SK-N-SH treated with all-trans-retinoic acid at 6 μM for 48 hours (cell line): ENCODE measurements at regions not wholly inside any gene's neighbourhood (a gene's known extent, or its start where the extent isn't known, plus 50 kb on each side); places are given as distances from the start of the nearest gene placed in this dataset.

Experiments
- CREB5 ChIP-seq: fragments of 250-450 bp; sonication (Bioruptor Pico); IDR thresholded peaks from 2 replicates; pipeline ENCODE4 v1.5.1; 2020; ENCODE audit warnings: low read depth, mild to moderate bottlenecking, moderate library complexity
- ISL1 ChIP-seq: fragments of 250-450 bp; sonication (Bioruptor Pico); IDR thresholded peaks from 2 replicates; pipeline ENCODE4 v2.1.2; 2022; ENCODE audit warnings: mild to moderate bottlenecking, moderate library complexity
- PATZ1 ChIP-seq: fragments of 250-450 bp; sonication (Bioruptor Pico); IDR thresholded peaks from 2 replicates; pipeline ENCODE4 v1.8.0; 2020; ENCODE audit warnings: mild to moderate bottlenecking, moderate library complexity, borderline replicate concordance
- TOX ChIP-seq: fragments of 250-450 bp; sonication (Bioruptor Pico); IDR thresholded peaks from 2 replicates; pipeline ENCODE4 v1.8.0; 2021; ENCODE audit warnings: mild to moderate bottlenecking, moderate library complexity, borderline replicate concordance
- TSHZ2 ChIP-seq: fragments of 250-450 bp; sonication (Bioruptor Pico); IDR thresholded peaks from 2 replicates; pipeline ENCODE4 v1.5.0; 2020; ENCODE audit warnings: mild to moderate bottlenecking, moderate library complexity
- ZFP3 ChIP-seq: fragments of 250-450 bp; sonication (Bioruptor Pico); IDR thresholded peaks from 2 replicates; pipeline ENCODE4 v1.5.0; 2020; ENCODE audit warnings: mild to moderate bottlenecking, moderate library complexity
- ZFP30 ChIP-seq: fragments of 450-650 bp; formaldehyde crosslinking; IDR thresholded peaks from 2 replicates; pipeline ENCODE4 v1.5.0; 2022; ENCODE audit warnings: mild to moderate bottlenecking, moderate library complexity
- ZNF565 ChIP-seq: fragments of 450-650 bp; formaldehyde crosslinking; conservative IDR thresholded peaks from 2 replicates; pipeline ENCODE4 v1.5.0; 2020; ENCODE audit warnings: low read depth, mild to moderate bottlenecking, moderate library complexity

DNA sequence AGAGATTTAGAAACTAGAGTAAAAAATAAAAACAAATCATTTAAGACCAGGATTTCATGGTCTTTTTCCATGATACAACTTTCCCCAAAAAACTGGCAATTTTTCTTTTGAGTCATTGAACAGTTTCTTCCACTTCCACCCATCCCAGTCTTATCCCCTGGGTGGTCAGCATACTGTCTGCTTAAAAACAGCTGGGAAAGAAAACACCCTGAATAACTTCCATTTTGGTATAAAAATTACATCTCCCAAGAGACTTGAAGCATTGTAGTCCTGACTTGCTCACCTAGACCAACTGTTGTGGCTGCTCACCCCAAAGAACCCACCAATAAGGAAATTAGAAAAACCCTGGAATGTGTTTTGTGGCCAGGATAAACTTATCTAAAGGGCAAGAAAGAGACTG lies 731.3 kb downstream of the NR2F1-AS1 start:
- TF ChIP-seq TOX (CRISPR knock-in tag) (no peak), ZNF565 (CRISPR knock-in tag) (no peak), ISL1 (no peak), ZFP30 (CRISPR knock-in tag) (no peak), CREB5 (CRISPR knock-in tag) (no peak), PATZ1 (CRISPR knock-in tag) (no peak), TSHZ2 (no peak), ZFP3 (CRISPR knock-in tag) (no peak)
